ENCODE measurements at regions not wholly inside any gene's neighbourhood (a gene's known extent, or its start where the extent isn't known, plus 50 kb on each side); places are given as distances from the start of the nearest gene placed in this dataset.
A peak's percentile ranks its signal among the peaks of the same experiment; 100 is the strongest.
"Not testable (repeated sequence)": the region's sequence is repeated elsewhere in the genome, so short reads cannot be mapped to it uniquely, and the experiment has no call there.

DNA sequence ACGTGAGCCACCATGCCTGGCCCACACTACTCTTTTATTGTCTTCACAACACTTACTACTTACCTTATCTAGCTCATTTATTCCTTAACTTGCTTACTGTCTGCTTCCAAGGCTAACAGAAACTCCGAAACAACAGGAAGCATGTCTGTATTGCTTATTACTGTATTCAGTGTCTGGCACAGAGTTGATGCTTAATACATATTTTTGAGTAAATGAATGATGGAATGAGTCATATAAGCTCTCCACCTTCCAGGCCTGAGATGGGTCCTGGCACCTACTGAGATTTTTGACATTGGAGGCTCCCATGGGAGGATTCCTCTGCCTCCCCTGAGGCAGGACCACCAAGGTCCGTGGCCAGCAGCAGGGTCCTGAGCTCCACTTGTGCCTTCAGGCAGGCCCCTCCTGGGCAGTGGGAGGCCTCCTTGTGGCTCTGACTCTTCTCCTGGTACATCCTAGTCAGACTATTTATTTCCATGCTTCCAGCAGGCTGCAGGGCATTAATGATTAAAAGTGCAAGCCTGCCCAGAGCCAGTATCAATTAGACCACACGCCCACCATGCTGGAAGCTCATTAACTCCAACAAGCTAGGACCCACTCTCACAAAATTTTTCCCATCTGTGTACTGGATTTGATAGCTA, 76.5 kb upstream of the CTNNA1 start:
- no peaks in the 10 kb centered on the region for H3K36me3 Mint-ChIP-seq
- no peak overlapping the region for H3K4me3 Mint-ChIP-seq
- no peak for ATAC-seq
- DNase-seq (ENCODE audit: low spot score in 2 of 2), result no peak
- H3K27ac Mint-ChIP-seq, result no peak overlapping the region
- H3K4me1 Mint-ChIP-seq, result no peaks in the 10 kb centered on the region
- H3K9me3 Mint-ChIP-seq, result peaks cover 3% of the 10 kb centered on the region

GRCh38 chr5:138676002-138676401, 77.2 kb upstream of the CTNNA1 start:
- Mint-ChIP-seq H3K27ac (no peak overlapping the region), H3K4me1 (no peaks in the 10 kb centered on the region), H3K4me3 (no peak overlapping the region), H3K36me3 (no peaks in the 10 kb centered on the region), H3K9me3 (peaks cover 3% of the 10 kb centered on the region)
- DNase-seq (ENCODE audit: low spot score in 2 of 2) (no peak), ATAC-seq (no peak)

DNA sequence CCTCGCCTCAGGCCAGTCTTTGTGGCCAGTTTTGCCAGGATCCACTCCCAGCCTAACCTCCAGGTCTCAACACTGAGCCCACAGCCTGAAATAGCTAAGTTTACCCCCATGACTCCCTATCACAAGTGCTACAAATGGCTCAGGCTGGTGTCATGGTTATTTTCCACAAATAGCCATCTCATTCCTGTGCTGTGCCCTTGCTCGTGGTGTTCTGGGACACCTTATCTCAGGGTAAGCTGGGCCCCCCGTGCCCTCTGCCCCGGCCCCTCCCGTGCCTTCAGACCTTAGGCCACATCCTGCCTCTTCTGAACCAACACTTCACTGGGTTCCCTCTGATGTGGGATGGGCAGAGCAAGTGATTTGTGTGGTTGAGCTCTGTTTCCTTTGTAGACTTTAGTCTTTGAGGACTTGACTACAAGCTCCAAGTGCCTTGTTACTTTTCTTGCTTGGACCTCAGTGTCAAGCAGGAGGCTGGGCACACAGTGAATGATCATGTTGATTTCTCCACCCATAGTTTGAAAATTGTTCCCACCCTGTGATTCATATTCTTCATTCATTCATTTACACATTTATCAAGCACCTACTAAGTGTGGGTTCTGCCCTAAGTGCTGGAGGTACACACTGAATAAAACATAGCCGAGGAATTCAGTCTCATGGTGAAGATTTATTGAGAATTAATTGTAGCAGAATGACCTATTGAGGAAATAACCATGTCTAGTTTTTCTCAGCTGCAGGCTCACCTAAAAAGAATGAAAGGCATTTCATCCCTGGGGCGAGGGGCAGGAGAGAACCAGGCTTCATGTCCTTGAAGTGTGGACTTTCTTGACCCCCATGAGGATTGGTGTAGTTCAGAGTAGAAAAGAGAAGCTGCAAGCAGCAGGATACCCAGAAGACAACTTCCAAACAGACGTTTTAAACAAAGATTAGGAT, 84.5 kb upstream of the CTNNA1 start:
- peaks cover 24% of the 10 kb centered on the region for H3K4me1 Mint-ChIP-seq
- no peaks in the 10 kb centered on the region for H3K36me3 Mint-ChIP-seq
- H3K27ac Mint-ChIP-seq, result no peak overlapping the region
- ATAC-seq, result peak; percentile 87
- no peak for DNase-seq (ENCODE audit: low spot score in 2 of 2)
- H3K9me3 Mint-ChIP-seq, result no peaks in the 10 kb centered on the region
- H3K4me3 Mint-ChIP-seq, result no peak overlapping the region

DNA sequence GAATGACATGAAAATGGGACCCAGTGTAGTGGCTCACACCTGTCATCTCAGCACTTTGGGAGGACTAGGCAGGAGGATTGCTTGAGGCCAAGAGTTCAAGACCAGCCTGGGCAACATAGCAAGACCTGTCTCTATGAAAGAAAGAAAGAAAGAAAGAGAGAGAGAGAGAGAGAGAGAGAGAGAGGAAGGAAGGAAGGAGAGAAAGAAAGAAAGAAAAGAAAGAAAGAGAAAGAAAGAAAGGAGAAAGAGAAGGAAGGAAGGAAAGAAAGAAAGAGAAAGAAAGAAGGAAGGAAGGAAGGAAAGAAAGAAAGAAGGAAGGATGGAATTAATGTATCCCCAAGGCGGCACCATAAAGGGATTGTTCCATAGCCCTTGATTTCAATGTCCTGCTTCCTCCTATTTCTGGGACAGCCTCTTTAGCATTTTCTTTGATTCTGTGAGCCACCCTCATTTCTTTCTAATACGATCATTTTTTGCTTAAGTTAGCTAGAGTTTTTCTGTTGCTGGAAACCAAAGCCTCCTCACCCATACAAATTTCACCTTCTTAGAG, 85.4 kb upstream of the CTNNA1 start:
- DNase-seq (ENCODE audit: low spot score in 2 of 2); H3K4me3 Mint-ChIP-seq; H3K9me3 Mint-ChIP-seq; H3K27ac Mint-ChIP-seq; ATAC-seq; H3K36me3 Mint-ChIP-seq: not testable (repeated sequence)
- H3K4me1 Mint-ChIP-seq, result peaks cover 32% of the 10 kb centered on the region

- Mint-ChIP-seq H3K4me3 (no peak overlapping the region), H3K9me3 (no peaks in the 10 kb centered on the region), H3K4me1 (peaks cover 39% of the 10 kb centered on the region), H3K27ac (no peak overlapping the region), H3K36me3 (no peaks in the 10 kb centered on the region)
- no peak for DNase-seq (ENCODE audit: low spot score in 2 of 2)
- ATAC-seq, result no peak
Measured at GRCh38 chr5:138666226-138666742, 86.9 kb upstream of the CTNNA1 start.

DNA sequence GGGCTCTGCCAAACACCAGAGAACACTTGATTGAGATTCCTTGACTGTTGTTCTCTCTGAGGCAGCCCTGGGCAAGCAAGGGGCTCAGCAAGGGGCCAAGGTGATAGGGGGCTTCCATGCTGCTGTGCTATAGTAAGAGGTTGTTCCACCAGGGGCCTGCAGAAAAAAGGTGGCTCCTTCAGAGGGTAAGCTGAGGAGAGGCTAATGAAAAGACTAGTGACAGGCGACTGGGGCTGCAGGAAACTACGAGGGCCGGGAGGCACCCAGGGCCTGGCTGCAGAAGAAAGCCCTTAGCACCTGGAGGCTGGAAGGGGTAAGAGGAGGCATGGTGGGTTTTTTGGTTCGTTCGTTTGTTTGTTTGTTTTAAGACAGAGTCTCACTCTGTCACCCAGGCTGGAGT, 88.0 kb upstream of the CTNNA1 start:
- H3K36me3 Mint-ChIP-seq, result no peaks in the 10 kb centered on the region
- no peak overlapping the region for H3K27ac Mint-ChIP-seq
- DNase-seq (ENCODE audit: low spot score in 2 of 2) (no peak), ATAC-seq (no peak)
- H3K9me3 Mint-ChIP-seq, result no peaks in the 10 kb centered on the region
- H3K4me3 Mint-ChIP-seq, result no peak overlapping the region
- H3K4me1 Mint-ChIP-seq, result peaks cover 47% of the 10 kb centered on the region

GRCh38 chr5:138664276-138664943, 88.8 kb upstream of the CTNNA1 start:
- Mint-ChIP-seq H3K4me1 (peaks cover 40% of the 10 kb centered on the region), H3K9me3 (no peaks in the 10 kb centered on the region), H3K27ac (no peak overlapping the region), H3K4me3 (no peak overlapping the region), H3K36me3 (no peaks in the 10 kb centered on the region)
- DNase-seq (ENCODE audit: low spot score in 2 of 2), result no peak
- ATAC-seq, result no peak

- H3K27ac Mint-ChIP-seq, result no peak overlapping the region
- H3K36me3 Mint-ChIP-seq, result no peaks in the 10 kb centered on the region
- no peaks in the 10 kb centered on the region for H3K9me3 Mint-ChIP-seq
- H3K4me3 Mint-ChIP-seq, result no peak overlapping the region
- no peak for ATAC-seq
- DNase-seq (ENCODE audit: low spot score in 2 of 2), result no peak
- H3K4me1 Mint-ChIP-seq, result peaks cover 32% of the 10 kb centered on the region
Measured at GRCh38 chr5:138663561-138663960, 88.4 kb upstream of the HSPA9 start.

DNA sequence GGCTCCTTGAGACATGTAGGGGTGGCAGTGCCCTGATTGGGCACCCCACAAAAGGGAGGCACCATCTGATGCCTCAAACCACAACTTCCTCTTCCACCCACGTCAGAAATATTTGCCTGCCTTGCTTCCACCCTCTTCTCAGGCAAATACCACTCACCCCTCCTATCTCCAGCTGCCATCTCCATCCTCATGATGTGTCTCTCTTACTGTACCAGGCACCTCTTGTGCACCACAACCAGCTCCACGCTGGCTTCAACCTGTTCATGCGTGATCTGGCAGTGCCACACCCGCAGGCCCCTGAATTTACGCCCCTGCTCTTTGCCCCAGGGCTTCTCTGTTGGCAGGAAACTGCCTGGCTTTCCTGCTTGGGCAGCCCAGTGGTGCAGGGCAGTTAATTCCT, 87.8 kb upstream of the HSPA9 start:
- H3K4me3 Mint-ChIP-seq, result no peak overlapping the region

DNA sequence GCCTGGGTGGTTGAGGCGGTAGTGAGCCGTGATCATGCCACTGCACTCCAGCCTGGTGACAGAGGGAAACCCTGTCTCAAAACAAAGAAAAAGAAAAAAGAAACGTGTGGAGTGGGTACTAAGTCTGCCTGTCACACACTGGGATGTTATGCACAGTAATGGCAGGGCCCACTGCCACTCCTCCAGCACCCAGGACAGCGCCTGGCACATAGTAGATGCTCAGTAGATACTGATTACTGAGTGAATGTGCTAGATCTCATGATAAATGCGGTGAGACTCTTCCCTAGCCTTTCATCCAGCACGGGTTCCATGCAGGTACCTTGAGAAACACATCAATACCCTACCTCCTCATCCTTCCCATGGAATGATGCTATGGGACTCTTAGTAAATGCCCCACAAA, 87.4 kb upstream of the HSPA9 start:
- no peak overlapping the region for H3K4me3 Mint-ChIP-seq
- no peak overlapping the region for H3K27ac Mint-ChIP-seq

More for the DNA sequence above, 87.8 kb upstream of the HSPA9 start:
- H3K9me3 Mint-ChIP-seq, result no peaks in the 10 kb centered on the region
- H3K4me1 Mint-ChIP-seq, result peaks cover 26% of the 10 kb centered on the region
- DNase-seq (ENCODE audit: low spot score in 2 of 2), result no peak
- H3K27ac Mint-ChIP-seq, result no peak overlapping the region
- ATAC-seq, result peak; percentile 57
- H3K36me3 Mint-ChIP-seq, result no peaks in the 10 kb centered on the region

GRCh38 chr5:138661991-138662434, 86.8 kb upstream of the HSPA9 start:
- ATAC-seq (no peak), DNase-seq (ENCODE audit: low spot score in 2 of 2) (no peak)
- H3K36me3 Mint-ChIP-seq, result peaks cover 5% of the 10 kb centered on the region
- no peaks in the 10 kb centered on the region for H3K9me3 Mint-ChIP-seq
- no peak overlapping the region for H3K27ac Mint-ChIP-seq
- no peak overlapping the region for H3K4me3 Mint-ChIP-seq
- H3K4me1 Mint-ChIP-seq, result peaks cover 30% of the 10 kb centered on the region

More for the DNA sequence above, 87.4 kb upstream of the HSPA9 start:
- ATAC-seq (peak; percentile 65), DNase-seq (ENCODE audit: low spot score in 2 of 2) (no peak)
- no peaks in the 10 kb centered on the region for H3K36me3 Mint-ChIP-seq
- peaks cover 26% of the 10 kb centered on the region for H3K4me1 Mint-ChIP-seq
- H3K9me3 Mint-ChIP-seq, result no peaks in the 10 kb centered on the region

DNA sequence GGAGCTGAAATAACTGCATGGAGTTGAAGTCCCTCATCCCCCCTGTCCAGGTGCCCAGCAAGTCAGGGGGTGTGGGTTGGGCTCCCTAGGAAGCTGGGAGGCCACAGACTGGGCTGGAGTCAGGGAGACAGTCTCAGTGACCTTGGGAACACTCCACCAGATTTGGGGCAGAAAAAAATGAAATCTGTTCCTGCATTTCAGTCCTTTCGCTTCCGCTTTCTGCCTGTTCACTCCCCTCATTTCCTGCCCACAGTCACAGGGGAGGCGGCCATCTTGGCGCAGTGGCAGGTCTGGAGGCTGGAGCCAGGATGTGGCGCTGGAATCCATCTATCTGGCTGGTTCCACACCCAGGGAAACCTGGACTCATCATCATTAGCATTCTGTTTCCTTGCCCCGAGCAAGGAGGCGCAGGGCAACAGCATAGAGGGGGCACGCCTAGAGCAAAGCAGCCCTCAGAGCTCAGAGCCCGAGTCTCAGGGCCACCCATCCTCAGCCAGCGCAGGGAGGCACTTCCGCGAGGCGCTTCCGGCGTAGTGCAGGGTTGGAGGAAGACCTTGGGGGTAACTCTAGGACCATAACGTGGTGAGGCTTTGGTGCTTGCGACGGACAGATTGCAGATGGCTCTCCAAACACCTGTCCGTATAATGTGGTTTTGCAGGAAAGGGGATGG, 86.2 kb upstream of the HSPA9 start:
- no peak for DNase-seq (ENCODE audit: low spot score in 2 of 2)
- H3K27ac Mint-ChIP-seq, result no peak overlapping the region
- H3K9me3 Mint-ChIP-seq, result no peaks in the 10 kb centered on the region
- ATAC-seq, result no peak
- no peak overlapping the region for H3K4me3 Mint-ChIP-seq
- H3K36me3 Mint-ChIP-seq, result peaks cover 8% of the 10 kb centered on the region
- H3K4me1 Mint-ChIP-seq, result peaks cover 30% of the 10 kb centered on the region

DNA sequence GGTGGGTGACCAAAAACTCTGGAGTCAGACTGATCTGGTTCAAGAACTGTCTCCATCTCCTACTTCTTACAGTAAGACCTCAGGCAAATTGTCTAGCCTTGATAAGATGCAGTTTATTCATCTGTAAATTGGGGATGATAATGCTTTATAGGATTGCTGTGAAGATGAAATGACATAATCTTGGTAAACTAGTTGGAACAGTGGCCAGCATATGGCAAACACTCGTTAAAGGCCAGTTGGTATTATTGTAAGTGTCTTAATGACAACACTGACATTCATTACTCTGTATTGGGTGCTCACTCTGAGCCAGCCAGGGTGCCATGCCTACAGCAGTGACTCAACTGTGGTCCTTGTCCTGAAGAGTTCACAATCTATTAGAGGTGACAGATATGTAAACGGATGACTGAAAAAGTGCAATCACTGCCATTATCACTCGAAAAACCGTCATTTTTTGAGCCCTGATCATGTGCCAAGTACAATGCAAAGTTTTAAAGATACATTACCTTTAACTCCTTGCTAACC, 84.9 kb upstream of the HSPA9 start:
- no peak for DNase-seq (ENCODE audit: low spot score in 2 of 2)
- no peak overlapping the region for H3K4me3 Mint-ChIP-seq
- H3K9me3 Mint-ChIP-seq, result no peaks in the 10 kb centered on the region
- H3K4me1 Mint-ChIP-seq, result peaks cover 34% of the 10 kb centered on the region
- H3K27ac Mint-ChIP-seq, result no peak overlapping the region
- peak; percentile 60 for ATAC-seq
- H3K36me3 Mint-ChIP-seq, result peaks cover 8% of the 10 kb centered on the region

DNA sequence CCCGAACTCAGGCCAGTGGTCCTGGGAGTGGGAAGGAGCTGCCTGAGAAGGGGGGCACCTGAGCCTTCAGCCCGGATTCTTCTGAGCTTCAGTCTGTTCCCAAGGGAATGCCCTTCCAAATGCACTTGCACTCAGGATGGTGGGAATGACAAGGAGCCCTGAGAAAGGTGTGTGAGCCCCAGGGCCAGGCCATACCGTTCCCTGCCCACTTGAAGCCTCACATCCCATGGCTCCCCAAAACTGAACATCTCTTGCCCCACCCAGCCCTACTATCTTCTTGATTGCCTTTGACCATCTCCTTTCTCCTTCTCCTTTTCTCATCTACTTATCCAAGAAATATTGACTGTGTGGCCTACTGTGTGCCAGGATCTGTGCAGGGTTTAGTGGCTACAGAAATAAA, 84.4 kb upstream of the HSPA9 start:
- H3K4me1 Mint-ChIP-seq, result peaks cover 39% of the 10 kb centered on the region
- H3K27ac Mint-ChIP-seq, result no peak overlapping the region

More for the DNA sequence above, 84.4 kb upstream of the HSPA9 start:
- Mint-ChIP-seq H3K36me3 (peaks cover 13% of the 10 kb centered on the region), H3K4me3 (no peak overlapping the region), H3K9me3 (peaks cover 3% of the 10 kb centered on the region)
- ATAC-seq, result no peak
- DNase-seq (ENCODE audit: low spot score in 2 of 2), result no peak

Data from stimulated activated effector memory CD8-positive, alpha-beta T cell treated with anti-CD3 and anti-CD28 coated beads, Interleukin-12 subunit alpha, Interleukin-12 subunit beta, amount 100 ng/mL, for 72 hours (primary cell).